ENCODE measurements at regions not wholly inside any gene's neighbourhood (a gene's known extent, or its start where the extent isn't known, plus 50 kb on each side); places are given as distances from the start of the nearest gene placed in this dataset.

DNA sequence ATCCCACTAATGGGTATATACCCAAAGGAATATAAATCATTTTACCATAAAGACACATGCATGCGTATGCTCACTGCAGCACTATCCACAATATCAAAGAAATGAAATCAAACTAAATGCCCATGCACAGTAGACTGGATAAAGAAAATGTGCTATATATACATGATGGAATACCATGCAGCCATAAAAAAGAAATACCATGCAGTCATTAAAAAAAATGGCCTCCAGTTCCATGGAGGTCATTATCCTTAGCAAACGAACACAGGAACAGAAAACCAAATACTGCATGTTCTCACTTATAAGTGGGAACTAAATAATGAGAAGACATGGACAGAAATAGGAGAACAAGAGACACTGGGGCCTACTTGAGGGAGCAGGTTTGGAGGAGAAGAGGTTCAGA lies 53.6 kb upstream of the SERTAD2 start:
- no peak for TF ChIP-seq GRHL2 (CRISPR knock-in tag; IDR thresholded peaks at IDR 0.05; ENCODE audit: insufficient replicate concordance, severe bottlenecking)
- TF ChIP-seq, protein P1, sequence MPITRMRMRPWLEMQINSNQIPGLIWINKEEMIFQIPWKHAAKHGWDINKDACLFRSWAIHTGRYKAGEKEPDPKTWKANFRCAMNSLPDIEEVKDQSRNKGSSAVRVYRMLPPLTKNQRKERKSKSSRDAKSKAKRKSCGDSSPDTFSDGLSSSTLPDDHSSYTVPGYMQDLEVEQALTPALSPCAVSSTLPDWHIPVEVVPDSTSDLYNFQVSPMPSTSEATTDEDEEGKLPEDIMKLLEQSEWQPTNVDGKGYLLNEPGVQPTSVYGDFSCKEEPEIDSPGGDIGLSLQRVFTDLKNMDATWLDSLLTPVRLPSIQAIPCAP (CRISPR knock-in tag; IDR thresholded peaks at IDR 0.05): no peak
- TF ChIP-seq ZNF671 (CRISPR knock-in tag; IDR thresholded peaks at IDR 0.05): no peak
- no peak for TF ChIP-seq FOXJ3 (CRISPR knock-in tag; IDR thresholded peaks at IDR 0.05; ENCODE audit: borderline replicate concordance)
- TF ChIP-seq OVOL2 (CRISPR knock-in tag; IDR thresholded peaks at IDR 0.05; ENCODE audit: borderline replicate concordance): no peak
- TF ChIP-seq CBFB (CRISPR knock-in tag; IDR thresholded peaks at IDR 0.05; ENCODE audit: low read depth): no peak
- TF ChIP-seq TCF7 (CRISPR knock-in tag; IDR thresholded peaks at IDR 0.05; ENCODE audit: low read depth): no peak
- TF ChIP-seq, protein P2, sequence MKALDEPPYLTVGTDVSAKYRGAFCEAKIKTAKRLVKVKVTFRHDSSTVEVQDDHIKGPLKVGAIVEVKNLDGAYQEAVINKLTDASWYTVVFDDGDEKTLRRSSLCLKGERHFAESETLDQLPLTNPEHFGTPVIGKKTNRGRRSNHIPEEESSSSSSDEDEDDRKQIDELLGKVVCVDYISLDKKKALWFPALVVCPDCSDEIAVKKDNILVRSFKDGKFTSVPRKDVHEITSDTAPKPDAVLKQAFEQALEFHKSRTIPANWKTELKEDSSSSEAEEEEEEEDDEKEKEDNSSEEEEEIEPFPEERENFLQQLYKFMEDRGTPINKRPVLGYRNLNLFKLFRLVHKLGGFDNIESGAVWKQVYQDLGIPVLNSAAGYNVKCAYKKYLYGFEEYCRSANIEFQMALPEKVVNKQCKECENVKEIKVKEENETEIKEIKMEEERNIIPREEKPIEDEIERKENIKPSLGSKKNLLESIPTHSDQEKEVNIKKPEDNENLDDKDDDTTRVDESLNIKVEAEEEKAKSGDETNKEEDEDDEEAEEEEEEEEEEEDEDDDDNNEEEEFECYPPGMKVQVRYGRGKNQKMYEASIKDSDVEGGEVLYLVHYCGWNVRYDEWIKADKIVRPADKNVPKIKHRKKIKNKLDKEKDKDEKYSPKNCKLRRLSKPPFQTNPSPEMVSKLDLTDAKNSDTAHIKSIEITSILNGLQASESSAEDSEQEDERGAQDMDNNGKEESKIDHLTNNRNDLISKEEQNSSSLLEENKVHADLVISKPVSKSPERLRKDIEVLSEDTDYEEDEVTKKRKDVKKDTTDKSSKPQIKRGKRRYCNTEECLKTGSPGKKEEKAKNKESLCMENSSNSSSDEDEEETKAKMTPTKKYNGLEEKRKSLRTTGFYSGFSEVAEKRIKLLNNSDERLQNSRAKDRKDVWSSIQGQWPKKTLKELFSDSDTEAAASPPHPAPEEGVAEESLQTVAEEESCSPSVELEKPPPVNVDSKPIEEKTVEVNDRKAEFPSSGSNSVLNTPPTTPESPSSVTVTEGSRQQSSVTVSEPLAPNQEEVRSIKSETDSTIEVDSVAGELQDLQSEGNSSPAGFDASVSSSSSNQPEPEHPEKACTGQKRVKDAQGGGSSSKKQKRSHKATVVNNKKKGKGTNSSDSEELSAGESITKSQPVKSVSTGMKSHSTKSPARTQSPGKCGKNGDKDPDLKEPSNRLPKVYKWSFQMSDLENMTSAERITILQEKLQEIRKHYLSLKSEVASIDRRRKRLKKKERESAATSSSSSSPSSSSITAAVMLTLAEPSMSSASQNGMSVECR (CRISPR knock-in tag; IDR thresholded peaks at IDR 0.05; ENCODE audit: borderline replicate concordance): no peak
- TF ChIP-seq, protein P3, sequence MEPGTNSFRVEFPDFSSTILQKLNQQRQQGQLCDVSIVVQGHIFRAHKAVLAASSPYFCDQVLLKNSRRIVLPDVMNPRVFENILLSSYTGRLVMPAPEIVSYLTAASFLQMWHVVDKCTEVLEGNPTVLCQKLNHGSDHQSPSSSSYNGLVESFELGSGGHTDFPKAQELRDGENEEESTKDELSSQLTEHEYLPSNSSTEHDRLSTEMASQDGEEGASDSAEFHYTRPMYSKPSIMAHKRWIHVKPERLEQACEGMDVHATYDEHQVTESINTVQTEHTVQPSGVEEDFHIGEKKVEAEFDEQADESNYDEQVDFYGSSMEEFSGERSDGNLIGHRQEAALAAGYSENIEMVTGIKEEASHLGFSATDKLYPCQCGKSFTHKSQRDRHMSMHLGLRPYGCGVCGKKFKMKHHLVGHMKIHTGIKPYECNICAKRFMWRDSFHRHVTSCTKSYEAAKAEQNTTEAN (CRISPR knock-in tag; IDR thresholded peaks at IDR 0.05): no peak
- no peaks in the 10 kb centered on the region; the same call in 1 of the 2 replicates for H3K4me1 Mint-ChIP-seq
- no peak overlapping the region for H3K4me3 Mint-ChIP-seq
- no peak overlapping the region for H3K27ac Mint-ChIP-seq
- ChIA-PET CTCF (no interaction called here), POLR2A (no interaction called here)
- ATAC-seq: no peak
- H3K27me3 Mint-ChIP-seq (ENCODE audit: low read depth): no peaks in the 10 kb centered on the region
- no peak for DNase-seq (ENCODE audit: low spot score)
- no peaks in the 10 kb centered on the region for H3K36me3 Mint-ChIP-seq
- peaks cover 8% of the 10 kb centered on the region; the same call in 1 of the 2 replicates for H3K9me3 Mint-ChIP-seq

DNA sequence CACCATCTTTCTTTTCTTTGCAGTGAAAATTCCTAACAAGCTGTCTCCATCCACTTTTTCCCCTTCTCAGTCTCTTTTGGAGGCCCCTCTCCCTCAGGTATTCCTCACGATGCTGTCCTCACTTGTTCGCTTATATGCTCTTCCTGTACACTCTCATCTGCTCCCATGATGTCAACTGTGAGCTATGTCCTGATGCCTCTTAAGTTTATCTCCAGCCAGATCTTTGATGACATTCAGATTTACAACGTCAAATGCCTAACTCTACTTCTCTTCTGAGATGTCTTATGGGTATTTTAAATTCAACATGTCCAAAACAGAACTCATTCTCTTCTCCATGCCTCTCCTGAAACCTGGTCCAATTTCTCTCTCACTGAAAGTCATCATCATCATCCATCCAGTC lies 55.1 kb upstream of the SERTAD2 start:
- no peak for DNase-seq (ENCODE audit: low spot score)
- ATAC-seq: no peak
- H3K27ac Mint-ChIP-seq: no peak overlapping the region
- peaks cover 8% of the 10 kb centered on the region; the same call in 1 of the 2 replicates for H3K9me3 Mint-ChIP-seq
- H3K4me1 Mint-ChIP-seq: no peaks in the 10 kb centered on the region; the same call in 1 of the 2 replicates
- H3K4me3 Mint-ChIP-seq: no peak overlapping the region
- TF ChIP-seq, protein P4, sequence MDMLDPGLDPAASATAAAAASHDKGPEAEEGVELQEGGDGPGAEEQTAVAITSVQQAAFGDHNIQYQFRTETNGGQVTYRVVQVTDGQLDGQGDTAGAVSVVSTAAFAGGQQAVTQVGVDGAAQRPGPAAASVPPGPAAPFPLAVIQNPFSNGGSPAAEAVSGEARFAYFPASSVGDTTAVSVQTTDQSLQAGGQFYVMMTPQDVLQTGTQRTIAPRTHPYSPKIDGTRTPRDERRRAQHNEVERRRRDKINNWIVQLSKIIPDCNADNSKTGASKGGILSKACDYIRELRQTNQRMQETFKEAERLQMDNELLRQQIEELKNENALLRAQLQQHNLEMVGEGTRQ (CRISPR knock-in tag; IDR thresholded peaks at IDR 0.05): no peak
- TF ChIP-seq ZNF671 (CRISPR knock-in tag; IDR thresholded peaks at IDR 0.05): no peak
- CTCF ChIA-PET: no interaction called here
- no peaks in the 10 kb centered on the region for H3K36me3 Mint-ChIP-seq
- POLR2A ChIA-PET: no interaction called here
- no peaks in the 10 kb centered on the region for H3K27me3 Mint-ChIP-seq (ENCODE audit: low read depth)

DNA sequence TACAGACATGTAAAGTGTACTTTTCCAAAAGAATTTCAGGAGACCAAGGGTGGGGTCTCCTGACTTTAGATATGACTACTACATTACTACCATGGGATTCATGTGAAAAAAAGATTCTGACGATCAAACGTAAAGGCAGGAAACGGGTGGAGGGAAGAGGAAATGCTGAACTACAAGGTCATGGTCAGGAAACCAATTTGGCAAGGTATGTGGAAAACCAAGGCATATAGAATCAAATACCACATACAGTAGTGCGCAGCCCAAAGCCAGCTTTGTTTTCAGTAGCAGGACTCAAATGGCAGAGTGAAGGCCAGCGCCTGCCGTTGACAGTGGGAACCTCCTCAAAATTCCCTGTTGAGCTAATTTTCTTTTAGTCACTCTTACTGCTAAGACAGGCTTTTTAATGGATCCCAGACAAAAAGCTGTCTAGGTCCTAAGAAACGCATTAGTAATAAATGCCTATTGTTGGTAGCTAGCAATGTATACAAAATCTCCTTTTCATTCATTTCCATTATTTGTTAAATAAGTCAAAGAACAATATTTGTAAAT lies 57.6 kb upstream of the SERTAD2 start:
- Mint-ChIP-seq H3K9me3 (peaks cover 8% of the 10 kb centered on the region; the same call in 1 of the 2 replicates), H3K27ac (no peak overlapping the region), H3K4me3 (no peak overlapping the region), H3K27me3 (ENCODE audit: low read depth) (no peaks in the 10 kb centered on the region), H3K36me3 (no peaks in the 10 kb centered on the region), H3K4me1 (no peaks in the 10 kb centered on the region; the same call in 1 of the 2 replicates)
- DNase-seq (ENCODE audit: low spot score): no peak
- TF ChIP-seq CBFB (CRISPR knock-in tag; IDR thresholded peaks at IDR 0.05; ENCODE audit: low read depth): no peak
- TF ChIP-seq, protein P4 (CRISPR knock-in tag; IDR thresholded peaks at IDR 0.05): no peak
- TF ChIP-seq TCF7 (CRISPR knock-in tag; IDR thresholded peaks at IDR 0.05; ENCODE audit: low read depth): no peak
- TF ChIP-seq ZNF416 (CRISPR knock-in tag; IDR thresholded peaks at IDR 0.05): no peak
- TF ChIP-seq, protein P5, sequence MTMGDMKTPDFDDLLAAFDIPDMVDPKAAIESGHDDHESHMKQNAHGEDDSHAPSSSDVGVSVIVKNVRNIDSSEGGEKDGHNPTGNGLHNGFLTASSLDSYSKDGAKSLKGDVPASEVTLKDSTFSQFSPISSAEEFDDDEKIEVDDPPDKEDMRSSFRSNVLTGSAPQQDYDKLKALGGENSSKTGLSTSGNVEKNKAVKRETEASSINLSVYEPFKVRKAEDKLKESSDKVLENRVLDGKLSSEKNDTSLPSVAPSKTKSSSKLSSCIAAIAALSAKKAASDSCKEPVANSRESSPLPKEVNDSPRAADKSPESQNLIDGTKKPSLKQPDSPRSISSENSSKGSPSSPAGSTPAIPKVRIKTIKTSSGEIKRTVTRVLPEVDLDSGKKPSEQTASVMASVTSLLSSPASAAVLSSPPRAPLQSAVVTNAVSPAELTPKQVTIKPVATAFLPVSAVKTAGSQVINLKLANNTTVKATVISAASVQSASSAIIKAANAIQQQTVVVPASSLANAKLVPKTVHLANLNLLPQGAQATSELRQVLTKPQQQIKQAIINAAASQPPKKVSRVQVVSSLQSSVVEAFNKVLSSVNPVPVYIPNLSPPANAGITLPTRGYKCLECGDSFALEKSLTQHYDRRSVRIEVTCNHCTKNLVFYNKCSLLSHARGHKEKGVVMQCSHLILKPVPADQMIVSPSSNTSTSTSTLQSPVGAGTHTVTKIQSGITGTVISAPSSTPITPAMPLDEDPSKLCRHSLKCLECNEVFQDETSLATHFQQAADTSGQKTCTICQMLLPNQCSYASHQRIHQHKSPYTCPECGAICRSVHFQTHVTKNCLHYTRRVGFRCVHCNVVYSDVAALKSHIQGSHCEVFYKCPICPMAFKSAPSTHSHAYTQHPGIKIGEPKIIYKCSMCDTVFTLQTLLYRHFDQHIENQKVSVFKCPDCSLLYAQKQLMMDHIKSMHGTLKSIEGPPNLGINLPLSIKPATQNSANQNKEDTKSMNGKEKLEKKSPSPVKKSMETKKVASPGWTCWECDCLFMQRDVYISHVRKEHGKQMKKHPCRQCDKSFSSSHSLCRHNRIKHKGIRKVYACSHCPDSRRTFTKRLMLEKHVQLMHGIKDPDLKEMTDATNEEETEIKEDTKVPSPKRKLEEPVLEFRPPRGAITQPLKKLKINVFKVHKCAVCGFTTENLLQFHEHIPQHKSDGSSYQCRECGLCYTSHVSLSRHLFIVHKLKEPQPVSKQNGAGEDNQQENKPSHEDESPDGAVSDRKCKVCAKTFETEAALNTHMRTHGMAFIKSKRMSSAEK (CRISPR knock-in tag; IDR thresholded peaks at IDR 0.05; ENCODE audit: borderline replicate concordance): no peak
- no peak for TF ChIP-seq PRRX2 (CRISPR knock-in tag; IDR thresholded peaks at IDR 0.05)
- no peak for TF ChIP-seq OVOL2 (CRISPR knock-in tag; IDR thresholded peaks at IDR 0.05; ENCODE audit: borderline replicate concordance)
- TF ChIP-seq NFE2L1 (CRISPR knock-in tag; IDR thresholded peaks at IDR 0.05): no peak
- TF ChIP-seq, protein P6, sequence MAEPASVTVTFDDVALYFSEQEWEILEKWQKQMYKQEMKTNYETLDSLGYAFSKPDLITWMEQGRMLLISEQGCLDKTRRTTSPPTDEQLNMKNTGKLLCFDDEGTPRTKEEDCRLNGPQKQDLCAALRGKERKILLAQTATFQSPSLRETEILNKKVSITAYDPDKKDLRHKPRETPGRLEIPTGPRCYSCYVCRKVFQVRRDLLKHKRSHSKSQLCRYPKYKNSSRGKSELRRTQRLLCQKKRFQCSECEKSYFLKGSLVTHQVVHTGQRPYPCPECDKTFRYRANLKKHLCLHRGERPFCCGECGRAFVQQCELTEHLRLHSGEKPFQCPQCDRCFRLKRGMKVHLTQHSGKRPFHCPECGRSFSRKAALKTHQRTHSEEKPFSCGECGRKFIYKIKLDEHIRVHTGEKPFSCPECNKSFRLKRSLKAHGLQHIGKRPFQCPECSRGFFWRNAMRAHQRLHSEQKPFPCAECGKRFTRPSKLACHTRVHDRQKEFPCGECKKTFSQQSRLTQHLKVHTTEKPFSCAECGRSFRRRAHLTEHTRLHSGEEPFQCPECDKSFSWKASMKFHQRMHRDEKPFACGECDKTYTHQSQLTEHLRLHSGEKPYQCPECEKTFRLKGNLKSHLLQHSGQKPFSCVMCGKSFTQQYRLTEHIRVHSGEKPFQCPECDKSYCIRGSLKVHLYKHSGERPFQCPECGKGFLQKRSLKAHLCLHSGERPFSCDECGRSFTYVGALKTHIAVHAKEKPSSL (CRISPR knock-in tag; conservative IDR thresholded peaks at IDR 0.05): no peak
- CTCF ChIA-PET: no interaction called here
- POLR2A ChIA-PET: no interaction called here
- no peak for ATAC-seq

Data from WTC11 (cell line).